ENCODE measurements at regions not wholly inside any gene's neighbourhood (a gene's known extent, or its start where the extent isn't known, plus 50 kb on each side); places are given as distances from the start of the nearest gene placed in this dataset.

GRCh38 chr2:67532387-67532786, 135.3 kb downstream of the ETAA1 start:
- WGBS, 4 donors, result 71 to 84% (median 82%) methylated on average over 1 of the region's 1 CpG
- DNase-seq, result no peak
- intact Hi-C loops (cut with DNase I), result no loop called here

DNA sequence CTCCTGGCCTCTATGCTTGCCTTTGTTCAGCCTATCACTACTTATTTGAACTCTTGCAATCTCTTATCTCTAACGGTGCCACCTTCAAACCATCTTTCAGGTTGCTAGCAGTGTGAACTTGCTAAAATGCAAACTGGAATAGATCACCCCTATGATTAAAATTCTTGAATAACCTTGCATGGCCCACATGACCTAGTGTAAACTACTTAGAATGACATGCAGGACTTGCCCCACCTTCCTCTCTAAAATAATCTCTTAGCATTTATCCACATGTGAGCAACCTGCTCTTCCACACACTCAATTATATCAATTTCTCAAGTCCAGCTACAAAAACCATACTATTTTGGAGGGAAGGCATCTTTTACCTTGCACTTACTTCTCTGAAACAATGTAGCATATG, 137.6 kb downstream of the ETAA1 start:
- intact Hi-C loops (cut with DNase I), result no loop called here

More at GRCh38 chr2:67532387-67532786, 135.3 kb downstream of the ETAA1 start:
- TF ChIP-seq, protein P1, sequence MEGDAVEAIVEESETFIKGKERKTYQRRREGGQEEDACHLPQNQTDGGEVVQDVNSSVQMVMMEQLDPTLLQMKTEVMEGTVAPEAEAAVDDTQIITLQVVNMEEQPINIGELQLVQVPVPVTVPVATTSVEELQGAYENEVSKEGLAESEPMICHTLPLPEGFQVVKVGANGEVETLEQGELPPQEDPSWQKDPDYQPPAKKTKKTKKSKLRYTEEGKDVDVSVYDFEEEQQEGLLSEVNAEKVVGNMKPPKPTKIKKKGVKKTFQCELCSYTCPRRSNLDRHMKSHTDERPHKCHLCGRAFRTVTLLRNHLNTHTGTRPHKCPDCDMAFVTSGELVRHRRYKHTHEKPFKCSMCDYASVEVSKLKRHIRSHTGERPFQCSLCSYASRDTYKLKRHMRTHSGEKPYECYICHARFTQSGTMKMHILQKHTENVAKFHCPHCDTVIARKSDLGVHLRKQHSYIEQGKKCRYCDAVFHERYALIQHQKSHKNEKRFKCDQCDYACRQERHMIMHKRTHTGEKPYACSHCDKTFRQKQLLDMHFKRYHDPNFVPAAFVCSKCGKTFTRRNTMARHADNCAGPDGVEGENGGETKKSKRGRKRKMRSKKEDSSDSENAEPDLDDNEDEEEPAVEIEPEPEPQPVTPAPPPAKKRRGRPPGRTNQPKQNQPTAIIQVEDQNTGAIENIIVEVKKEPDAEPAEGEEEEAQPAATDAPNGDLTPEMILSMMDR (IDR thresholded peaks at IDR 0.05), result no peak
- no peak for TF ChIP-seq POLR2A (IDR thresholded peaks at IDR 0.05)
- Histone ChIP-seq H3K27me3 (no peaks in the 10 kb centered on the region), H3K4me3 (no peak overlapping the region), H3K27ac (no peak overlapping the region), H3K36me3 (replicated peaks in 1 of 2) (no peaks in the 10 kb centered on the region), H3K9me3 (replicated peaks in 1 of 3) (no peaks in the 10 kb centered on the region), H3K4me1 (replicated peaks in 1 of 2) (no peaks in the 10 kb centered on the region)

GRCh38 chr2:67540962-67541361, 143.8 kb downstream of the ETAA1 start:
- WGBS, 4 donors, result 77 to 88% (median 83%) methylated on average over 1 of the region's 1 CpG

More for the DNA sequence above, 137.6 kb downstream of the ETAA1 start:
- Histone ChIP-seq H3K4me3 (no peak overlapping the region), H3K27me3 (no peaks in the 10 kb centered on the region), H3K9me3 (replicated peaks in 1 of 3) (no peaks in the 10 kb centered on the region), H3K36me3 (replicated peaks in 1 of 2) (no peaks in the 10 kb centered on the region), H3K27ac (no peak overlapping the region), H3K4me1 (replicated peaks in 1 of 2) (no peaks in the 10 kb centered on the region)
- TF ChIP-seq, protein P1 (IDR thresholded peaks at IDR 0.05), result no peak
- no peak for TF ChIP-seq POLR2A (IDR thresholded peaks at IDR 0.05)
- DNase-seq, result no peak
- 77 to 85% (median 82%) methylated on average over 1 of the region's 1 CpG for WGBS, 4 donors

DNA sequence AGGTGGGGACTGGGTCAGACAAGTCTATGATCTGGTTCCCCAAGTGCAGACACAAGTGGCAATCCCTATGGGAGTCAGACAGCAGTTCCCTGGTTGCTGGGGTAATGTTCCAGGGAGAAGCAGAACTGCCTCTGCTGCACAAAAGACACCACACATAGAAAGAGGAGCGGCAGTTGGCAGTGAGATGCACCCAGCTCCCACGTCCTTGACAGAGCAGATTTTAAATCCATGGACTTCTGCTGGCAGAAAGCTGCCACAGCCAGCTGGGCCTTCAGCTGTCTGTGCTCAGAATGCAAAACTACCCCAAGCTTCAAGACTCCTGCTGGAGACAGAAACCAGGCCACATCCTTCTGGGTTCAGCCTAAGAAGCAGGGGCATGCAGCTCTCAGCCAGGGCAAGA, 147.2 kb downstream of the ETAA1 start:
- H3K9me3 ChIP-seq (replicated peaks in 1 of 3), result peaks cover 0 to 5% (median 0%) of the 10 kb centered on the region in 3 donors
- no peak for DNase-seq
- H3K4me1 ChIP-seq (replicated peaks in 1 of 2), result peaks cover 0 to 3% of the 10 kb centered on the region in 2 donors
- H3K4me3 ChIP-seq, result no peak overlapping the region
- WGBS, 4 donors, result 8 to 47% (median 27%) methylated on average over 2 of the region's 2 CpGs
- H3K27me3 ChIP-seq, result no peaks in the 10 kb centered on the region
- no peak overlapping the region for H3K27ac ChIP-seq
- TF ChIP-seq, protein P1 (IDR thresholded peaks at IDR 0.05), result no peak
- TF ChIP-seq POLR2A (IDR thresholded peaks at IDR 0.05), result no peak
- no peaks in the 10 kb centered on the region for H3K36me3 ChIP-seq (replicated peaks in 1 of 2)
- intact Hi-C loops (cut with DNase I), result no loop called here

More at GRCh38 chr2:67540962-67541361, 143.8 kb downstream of the ETAA1 start:
- Histone ChIP-seq H3K9me3 (replicated peaks in 1 of 3) (peaks cover 0 to 5% (median 0%) of the 10 kb centered on the region in 3 donors), H3K36me3 (replicated peaks in 1 of 2) (no peaks in the 10 kb centered on the region), H3K4me1 (replicated peaks in 1 of 2) (peaks cover 0 to 3% of the 10 kb centered on the region in 2 donors), H3K4me3 (no peak overlapping the region), H3K27ac (no peak overlapping the region), H3K27me3 (no peaks in the 10 kb centered on the region)
- intact Hi-C loops (cut with DNase I), result no loop called here
- TF ChIP-seq POLR2A (IDR thresholded peaks at IDR 0.05), result no peak
- TF ChIP-seq, protein P1 (IDR thresholded peaks at IDR 0.05), result no peak
- no peak for DNase-seq

All from adrenal gland (tissue), 9 donors.